ENCODE measurements at regions not wholly inside any gene's neighbourhood (a gene's known extent, or its start where the extent isn't known, plus 50 kb on each side); places are given as distances from the start of the nearest gene placed in this dataset.

DNA sequence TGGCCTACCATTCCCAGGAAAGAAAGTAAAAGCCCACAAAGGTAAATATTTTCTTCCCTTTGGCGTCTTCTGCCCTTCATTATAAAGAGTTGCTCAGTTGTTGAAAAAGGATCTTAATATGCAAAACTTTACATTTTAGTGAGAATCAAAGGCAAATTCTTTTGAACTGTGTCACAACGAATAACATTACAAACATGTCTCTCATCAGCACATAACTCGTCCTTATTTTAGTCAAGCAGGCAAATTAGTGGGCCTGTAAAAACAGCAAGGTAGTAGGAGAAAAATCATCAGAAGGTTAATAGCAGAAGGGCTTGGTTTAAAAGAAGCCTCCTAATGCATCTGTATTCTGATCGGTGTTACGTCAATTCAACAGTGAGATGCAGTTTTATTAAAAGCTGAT lies 647.3 kb upstream of the DIPK2B start:
- no peak for ATAC-seq
- no peaks in the 10 kb centered on the region for H3K9me3 ChIP-seq
- H3K27me3 ChIP-seq: peaks cover 7% of the 10 kb centered on the region
- no peaks in the 10 kb centered on the region for H3K36me3 ChIP-seq
- no peak overlapping the region for H3K4me3 ChIP-seq
- H3K4me1 ChIP-seq: peaks cover 0 to 15% (median 0%) of the 10 kb centered on the region in 3 donors
- TF ChIP-seq EP300 (IDR thresholded peaks at IDR 0.05): no peak
- no peak for TF ChIP-seq POLR2A (IDR thresholded peaks at IDR 0.05)
- TF ChIP-seq, protein P1, sequence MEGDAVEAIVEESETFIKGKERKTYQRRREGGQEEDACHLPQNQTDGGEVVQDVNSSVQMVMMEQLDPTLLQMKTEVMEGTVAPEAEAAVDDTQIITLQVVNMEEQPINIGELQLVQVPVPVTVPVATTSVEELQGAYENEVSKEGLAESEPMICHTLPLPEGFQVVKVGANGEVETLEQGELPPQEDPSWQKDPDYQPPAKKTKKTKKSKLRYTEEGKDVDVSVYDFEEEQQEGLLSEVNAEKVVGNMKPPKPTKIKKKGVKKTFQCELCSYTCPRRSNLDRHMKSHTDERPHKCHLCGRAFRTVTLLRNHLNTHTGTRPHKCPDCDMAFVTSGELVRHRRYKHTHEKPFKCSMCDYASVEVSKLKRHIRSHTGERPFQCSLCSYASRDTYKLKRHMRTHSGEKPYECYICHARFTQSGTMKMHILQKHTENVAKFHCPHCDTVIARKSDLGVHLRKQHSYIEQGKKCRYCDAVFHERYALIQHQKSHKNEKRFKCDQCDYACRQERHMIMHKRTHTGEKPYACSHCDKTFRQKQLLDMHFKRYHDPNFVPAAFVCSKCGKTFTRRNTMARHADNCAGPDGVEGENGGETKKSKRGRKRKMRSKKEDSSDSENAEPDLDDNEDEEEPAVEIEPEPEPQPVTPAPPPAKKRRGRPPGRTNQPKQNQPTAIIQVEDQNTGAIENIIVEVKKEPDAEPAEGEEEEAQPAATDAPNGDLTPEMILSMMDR (IDR thresholded peaks at IDR 0.05): no peak
- no peak for TF ChIP-seq POLR2AphosphoS5 (IDR thresholded peaks at IDR 0.05)
- WGBS, 2 donors (ENCODE audit: low coverage in 1 of 2): 50 to 80% methylated on average over 2 to 5 of the region's 5 CpGs
- no peak overlapping the region for H3K27ac ChIP-seq

DNA sequence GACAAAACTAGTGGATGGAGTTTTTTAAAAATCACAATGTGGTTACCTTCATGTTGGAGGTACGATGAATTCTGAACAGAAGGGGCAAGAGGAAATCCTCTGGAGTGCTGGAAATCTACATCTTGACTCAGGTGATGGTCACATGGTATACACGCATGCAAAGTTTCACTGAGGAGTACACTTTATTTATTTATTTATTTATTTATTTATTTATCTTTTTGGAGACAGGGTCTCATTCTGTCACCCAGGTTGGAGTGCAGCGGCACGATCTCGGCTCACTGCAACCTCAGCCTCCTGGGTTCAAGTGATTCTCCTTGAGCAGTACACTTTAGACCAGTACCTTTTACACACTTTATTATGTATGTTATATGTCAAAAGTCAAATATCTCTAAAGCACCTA lies 645.7 kb upstream of the DIPK2B start:
- no peaks in the 10 kb centered on the region for H3K9me3 ChIP-seq
- peaks cover 0 to 11% (median 0%) of the 10 kb centered on the region in 3 donors for H3K4me1 ChIP-seq
- no peaks in the 10 kb centered on the region for H3K36me3 ChIP-seq
- H3K4me3 ChIP-seq: no peak overlapping the region
- peaks cover 3% of the 10 kb centered on the region for H3K27me3 ChIP-seq
- no peak overlapping the region for H3K27ac ChIP-seq
- WGBS, 2 donors (ENCODE audit: low coverage in 1 of 2): 94 to 100% methylated on average over 2 to 4 of the region's 5 CpGs
- no peak for ATAC-seq
- TF ChIP-seq EP300 (IDR thresholded peaks at IDR 0.05): no peak
- TF ChIP-seq POLR2AphosphoS5 (IDR thresholded peaks at IDR 0.05): no peak
- no peak for TF ChIP-seq POLR2A (IDR thresholded peaks at IDR 0.05)

DNA sequence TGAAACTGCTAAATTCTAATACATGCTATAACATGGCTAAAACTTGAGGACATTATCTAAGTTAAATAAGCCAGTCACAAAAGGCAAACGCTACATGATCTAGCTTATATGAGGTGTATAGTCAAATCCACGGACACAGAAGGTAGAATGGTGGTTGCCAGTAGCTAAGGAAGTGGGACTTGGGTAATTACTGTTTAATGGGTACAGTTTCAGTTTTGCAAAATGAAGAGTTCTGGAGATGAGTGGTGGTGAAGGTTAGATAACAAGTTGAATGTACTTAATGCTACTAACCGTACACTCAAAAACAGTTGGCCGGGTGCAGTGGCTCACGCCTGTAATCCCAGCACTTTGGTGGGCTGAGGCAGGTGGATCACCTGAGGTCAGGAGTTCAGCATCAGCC lies 644.5 kb upstream of the DIPK2B start:
- Histone ChIP-seq H3K36me3 (no peaks in the 10 kb centered on the region), H3K27ac (no peak overlapping the region), H3K9me3 (no peaks in the 10 kb centered on the region), H3K27me3 (no peaks in the 10 kb centered on the region), H3K4me3 (no peak overlapping the region), H3K4me1 (peaks cover 0 to under 1% (median 0%) of the 10 kb centered on the region in 3 donors)
- TF ChIP-seq, protein P1 (IDR thresholded peaks at IDR 0.05): no peak
- no peak for TF ChIP-seq POLR2A (IDR thresholded peaks at IDR 0.05)
- TF ChIP-seq POLR2AphosphoS5 (IDR thresholded peaks at IDR 0.05): no peak
- TF ChIP-seq EP300 (IDR thresholded peaks at IDR 0.05): no peak
- WGBS, 2 donors (ENCODE audit: low coverage in 1 of 2): 88% methylated on average over 2 to 5 of the region's 5 CpGs
- ATAC-seq: no peak

DNA sequence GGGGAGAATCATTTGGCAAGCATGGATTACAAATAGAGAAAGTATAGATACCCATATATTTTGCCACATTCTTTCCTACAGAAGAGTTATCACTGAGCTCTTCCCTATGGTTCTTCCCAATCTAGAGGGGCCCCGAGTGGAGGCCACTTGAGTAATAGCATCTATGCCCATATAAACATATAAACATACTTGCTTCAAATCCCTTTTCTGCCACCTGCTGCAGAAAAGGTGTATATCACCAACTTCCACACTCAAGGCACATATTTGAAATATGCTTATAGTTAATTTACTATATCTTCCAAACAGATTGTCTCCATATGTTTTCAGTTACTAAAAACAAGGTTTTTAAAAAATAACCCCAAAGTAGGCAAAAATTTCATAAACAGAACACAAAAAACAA lies 642.8 kb upstream of the DIPK2B start:
- no peak overlapping the region for H3K4me3 ChIP-seq
- no peaks in the 10 kb centered on the region for H3K27me3 ChIP-seq
- 36 to 44% methylated on average over 1 of the region's 1 CpG for WGBS, 2 donors (ENCODE audit: low coverage in 1 of 2)
- H3K27ac ChIP-seq: no peak overlapping the region
- no peak for ATAC-seq
- TF ChIP-seq POLR2AphosphoS5 (IDR thresholded peaks at IDR 0.05): no peak
- TF ChIP-seq, protein P1 (IDR thresholded peaks at IDR 0.05): no peak
- TF ChIP-seq POLR2A (IDR thresholded peaks at IDR 0.05): no peak
- H3K4me1 ChIP-seq: no peaks in the 10 kb centered on the region
- H3K36me3 ChIP-seq: no peaks in the 10 kb centered on the region
- H3K9me3 ChIP-seq: no peaks in the 10 kb centered on the region

DNA sequence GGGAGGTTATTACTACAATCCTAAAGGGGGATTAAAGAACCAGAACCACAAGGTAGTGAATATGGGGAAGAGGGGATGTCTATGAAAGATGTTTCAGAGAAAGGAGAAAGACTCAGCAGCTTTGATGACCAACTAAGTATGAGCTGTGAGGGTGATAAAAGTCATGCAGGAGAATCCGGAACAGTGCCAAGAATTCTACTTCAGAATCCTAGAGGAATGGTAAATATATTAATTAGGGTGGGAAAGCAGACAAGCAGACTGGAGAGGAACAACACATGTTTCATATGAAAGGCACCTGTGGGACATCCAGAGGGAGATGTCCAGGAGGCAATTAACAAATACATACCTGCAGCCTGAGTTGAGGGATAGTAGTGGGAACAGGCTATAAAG lies 642.2 kb upstream of the DIPK2B start:
- Histone ChIP-seq H3K36me3 (no peaks in the 10 kb centered on the region), H3K4me3 (no peak overlapping the region), H3K4me1 (no peaks in the 10 kb centered on the region), H3K27me3 (no peaks in the 10 kb centered on the region), H3K9me3 (no peaks in the 10 kb centered on the region), H3K27ac (no peak overlapping the region)
- WGBS, 2 donors (ENCODE audit: low coverage in 1 of 2): 44% methylated on average over 1 of the region's 1 CpG; no CpG with 5 or more reads in 1 of the 2 donors
- TF ChIP-seq POLR2A (IDR thresholded peaks at IDR 0.05) (no peak), POLR2AphosphoS5 (IDR thresholded peaks at IDR 0.05) (no peak), EP300 (IDR thresholded peaks at IDR 0.05) (no peak)
- TF ChIP-seq, protein P1 (IDR thresholded peaks at IDR 0.05): no peak
- ATAC-seq: no peak
